ENCODE measurements at regions not wholly inside any gene's neighbourhood (a gene's known extent, or its start where the extent isn't known, plus 50 kb on each side); places are given as distances from the start of the nearest gene placed in this dataset.

DNA sequence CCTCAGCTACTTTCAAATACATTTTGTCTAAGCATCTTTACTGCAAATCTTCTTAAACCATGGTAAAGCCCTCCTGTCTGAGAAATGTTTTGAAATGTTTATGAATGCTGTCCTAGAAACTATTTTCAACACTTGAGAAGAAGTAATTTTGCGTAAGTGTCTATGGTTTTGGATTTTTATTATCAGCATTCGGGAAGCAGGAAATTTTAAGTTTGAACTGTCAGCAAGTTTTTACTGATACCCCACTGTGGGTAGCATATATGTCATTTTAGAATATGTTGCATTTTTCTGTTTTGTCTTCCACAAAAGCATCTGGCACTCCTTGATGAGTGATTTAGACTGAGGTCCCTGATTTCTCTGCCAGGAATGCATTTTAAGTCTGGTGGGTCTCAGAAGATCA, 302.4 kb upstream of the GIMD1 start:
- TF ChIP-seq, protein P1, sequence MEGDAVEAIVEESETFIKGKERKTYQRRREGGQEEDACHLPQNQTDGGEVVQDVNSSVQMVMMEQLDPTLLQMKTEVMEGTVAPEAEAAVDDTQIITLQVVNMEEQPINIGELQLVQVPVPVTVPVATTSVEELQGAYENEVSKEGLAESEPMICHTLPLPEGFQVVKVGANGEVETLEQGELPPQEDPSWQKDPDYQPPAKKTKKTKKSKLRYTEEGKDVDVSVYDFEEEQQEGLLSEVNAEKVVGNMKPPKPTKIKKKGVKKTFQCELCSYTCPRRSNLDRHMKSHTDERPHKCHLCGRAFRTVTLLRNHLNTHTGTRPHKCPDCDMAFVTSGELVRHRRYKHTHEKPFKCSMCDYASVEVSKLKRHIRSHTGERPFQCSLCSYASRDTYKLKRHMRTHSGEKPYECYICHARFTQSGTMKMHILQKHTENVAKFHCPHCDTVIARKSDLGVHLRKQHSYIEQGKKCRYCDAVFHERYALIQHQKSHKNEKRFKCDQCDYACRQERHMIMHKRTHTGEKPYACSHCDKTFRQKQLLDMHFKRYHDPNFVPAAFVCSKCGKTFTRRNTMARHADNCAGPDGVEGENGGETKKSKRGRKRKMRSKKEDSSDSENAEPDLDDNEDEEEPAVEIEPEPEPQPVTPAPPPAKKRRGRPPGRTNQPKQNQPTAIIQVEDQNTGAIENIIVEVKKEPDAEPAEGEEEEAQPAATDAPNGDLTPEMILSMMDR (conservative IDR thresholded peaks at IDR 0.05; ENCODE audit: low read depth, low read length) = no peak

DNA sequence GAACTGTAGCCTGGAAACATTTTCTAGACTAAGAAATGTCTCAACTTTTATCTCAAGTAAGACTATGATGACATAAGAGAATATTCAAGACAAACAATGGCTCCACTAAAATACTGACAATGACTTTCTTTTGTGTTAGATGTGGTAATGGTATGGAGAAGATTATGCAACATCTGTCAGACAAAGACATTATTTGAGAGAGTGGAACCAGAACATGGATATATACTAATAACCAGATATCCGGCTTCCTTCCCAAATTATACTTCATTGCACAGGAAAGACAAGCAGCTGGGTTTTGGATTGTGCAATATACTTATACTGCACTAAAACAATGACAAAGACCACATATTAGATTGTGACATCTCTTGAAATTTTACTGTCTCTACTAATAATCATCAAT, 290.8 kb upstream of the GIMD1 start:
- H3K4me3 ChIP-seq (ENCODE audit: low read length) = no peak overlapping the region
- TF ChIP-seq, protein P1 (conservative IDR thresholded peaks at IDR 0.05; ENCODE audit: low read depth, low read length) = no peak
- no peak for DNase-seq (ENCODE audit: low read depth)

More for the DNA sequence above, 302.4 kb upstream of the GIMD1 start:
- no peak for DNase-seq (ENCODE audit: low read depth)
- no peak overlapping the region for H3K4me3 ChIP-seq (ENCODE audit: low read length)

DNA sequence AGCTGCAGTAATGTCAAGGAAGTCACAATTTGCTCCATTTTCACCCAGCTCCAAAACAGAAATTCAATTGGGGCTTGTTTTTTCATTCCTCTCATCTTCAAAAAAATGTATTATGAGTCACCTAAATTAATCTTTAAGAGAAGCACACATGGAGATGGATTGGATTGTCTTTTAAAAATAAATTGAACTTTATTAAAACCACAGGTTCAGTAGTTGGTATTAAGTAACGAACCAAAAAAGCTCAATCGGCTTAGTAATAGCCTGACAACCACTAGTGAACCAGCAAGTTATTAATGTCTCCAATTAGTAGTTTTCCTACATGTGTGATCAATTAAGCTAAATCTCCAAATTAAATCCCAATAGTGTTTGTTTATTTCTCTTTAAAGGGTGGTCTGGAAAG, 283.5 kb upstream of the GIMD1 start:
- no peak for DNase-seq (ENCODE audit: low read depth)
- no peak overlapping the region for H3K4me3 ChIP-seq (ENCODE audit: low read length)
- TF ChIP-seq, protein P1 (conservative IDR thresholded peaks at IDR 0.05; ENCODE audit: low read depth, low read length) = no peak

DNA sequence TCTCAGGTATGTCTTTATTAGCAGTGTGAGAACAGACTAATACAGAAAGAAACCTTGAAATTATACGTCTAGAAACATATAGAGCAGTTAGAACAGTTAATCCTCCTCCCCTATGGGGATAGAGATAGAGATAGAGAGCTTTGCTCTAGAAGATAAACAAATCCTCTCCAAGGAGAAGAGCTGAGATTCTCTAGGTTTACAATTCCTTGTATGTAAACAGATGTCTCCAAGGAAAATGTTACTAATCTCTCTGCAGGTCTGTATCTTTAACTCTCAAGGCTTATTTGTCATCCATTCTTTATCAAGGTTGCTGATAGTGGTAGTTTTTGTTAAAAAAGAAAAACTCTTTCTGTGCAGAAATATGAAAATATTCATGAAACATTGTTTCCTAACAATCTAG, 282.1 kb upstream of the GIMD1 start:
- DNase-seq (ENCODE audit: low read depth) = no peak
- TF ChIP-seq, protein P1 (conservative IDR thresholded peaks at IDR 0.05; ENCODE audit: low read depth, low read length) = no peak
- H3K4me3 ChIP-seq (ENCODE audit: low read length) = no peak overlapping the region

DNA sequence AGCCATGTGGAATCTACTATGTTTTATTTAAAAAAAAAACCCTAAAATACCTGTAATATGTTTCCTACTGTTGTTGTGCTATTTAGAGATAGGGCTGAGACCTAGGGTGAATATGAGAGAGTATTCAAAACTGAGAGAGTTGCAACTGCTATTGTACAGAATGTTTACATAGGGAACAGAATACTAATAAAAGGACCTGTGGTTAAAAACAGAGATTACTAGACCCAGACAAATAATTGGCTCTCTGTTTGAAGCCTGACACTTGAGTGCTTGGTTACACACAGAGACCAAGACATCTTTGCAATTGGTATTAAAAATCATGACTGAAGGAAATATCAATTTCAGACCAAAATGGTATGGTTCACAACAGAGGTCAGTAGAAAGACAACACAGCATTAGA, 278.9 kb upstream of the GIMD1 start:
- TF ChIP-seq, protein P1 (conservative IDR thresholded peaks at IDR 0.05; ENCODE audit: low read depth, low read length) = no peak
- no peak for DNase-seq (ENCODE audit: low read depth)
- H3K4me3 ChIP-seq (ENCODE audit: low read length) = no peak overlapping the region

DNA sequence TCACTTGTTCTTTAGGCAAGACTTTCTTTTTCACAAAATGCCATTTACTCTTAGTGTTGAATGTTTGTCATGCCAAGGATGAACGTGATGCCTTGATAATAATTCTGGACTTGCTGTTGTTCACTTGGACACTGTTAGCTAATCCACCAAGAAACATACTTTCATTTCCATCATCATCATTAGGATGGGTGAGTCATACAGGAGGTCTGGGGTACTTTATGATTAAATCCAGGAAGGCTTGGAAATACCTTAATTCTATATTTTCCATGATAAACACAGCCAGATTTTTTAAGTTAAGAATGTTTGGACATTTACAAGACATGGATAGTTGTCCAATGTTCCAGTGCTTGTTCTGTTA, 260.7 kb upstream of the GIMD1 start:
- no peak overlapping the region for H3K4me3 ChIP-seq (ENCODE audit: low read length)
- DNase-seq (ENCODE audit: low read depth) = peak; percentile 46
- TF ChIP-seq, protein P1 (conservative IDR thresholded peaks at IDR 0.05; ENCODE audit: low read depth, low read length) = no peak

DNA sequence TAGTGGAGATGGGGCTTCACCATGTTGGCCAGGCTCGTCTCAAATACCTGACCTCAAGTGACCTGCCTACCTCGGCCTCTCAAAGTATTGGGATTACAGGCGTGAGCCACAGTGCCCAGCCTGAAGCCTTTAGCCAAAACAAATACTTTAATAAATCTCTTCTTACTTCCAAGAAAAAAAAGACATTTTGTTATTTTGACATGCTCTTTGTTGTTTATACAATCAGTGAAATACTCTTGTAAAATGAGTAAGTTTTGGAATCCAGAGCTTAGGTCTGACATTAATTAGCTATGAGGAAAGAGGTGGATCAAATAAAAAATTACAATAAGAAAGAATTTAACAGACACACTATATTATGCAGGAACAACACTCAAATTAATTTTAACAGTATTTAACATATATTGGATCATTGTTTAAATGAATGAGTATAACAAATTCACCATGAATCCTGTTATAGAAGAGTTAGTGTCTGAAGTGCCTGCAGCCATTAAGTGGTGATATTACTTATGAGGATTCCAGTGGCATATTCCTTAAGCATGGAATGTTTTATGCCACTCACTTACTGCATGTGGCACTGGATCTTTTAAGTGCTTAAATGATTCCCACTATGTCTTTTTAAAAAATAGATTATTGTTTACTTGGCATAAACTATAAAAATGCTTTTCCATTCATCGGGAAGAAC, 260.1 kb upstream of the GIMD1 start:
- no peak overlapping the region for H3K4me3 ChIP-seq (ENCODE audit: low read length)
- no peak for DNase-seq (ENCODE audit: low read depth)
- TF ChIP-seq, protein P1 (conservative IDR thresholded peaks at IDR 0.05; ENCODE audit: low read depth, low read length) = no peak
